Keratinocyte (primary cell): ENCODE measurements at regions not wholly inside any gene's neighbourhood (a gene's known extent, or its start where the extent isn't known, plus 50 kb on each side); places are given as distances from the start of the nearest gene placed in this dataset.

Experiments
- CTCF ChIP-seq, 3 experiments: IDR thresholded peaks in 1 of 3; conservative IDR thresholded peaks in 1 of 3; optimal IDR thresholded peaks in 1 of 3; 2 replicates in 2 of 3; 3 replicates in 1 of 3; pipeline versions ENCODE3 to v1.5.1; 2011; ENCODE audit warnings: low read length in 3 of 3, mild to moderate bottlenecking in 3 of 3, moderate library complexity in 2 of 3, control low read depth in 1 of 3, inconsistent platforms in 1 of 3; ENCODE audit not compliant: insufficient read depth in 2 of 3; ENCODE audit errors: extremely low read depth in 1 of 3
- EZH2 ChIP-seq: IDR thresholded peaks from one replicate; pipeline ENCODE4 v1.6.1; 2012; ENCODE audit warnings: inconsistent platforms, mild to moderate bottlenecking, low read length, moderate library complexity

DNA sequence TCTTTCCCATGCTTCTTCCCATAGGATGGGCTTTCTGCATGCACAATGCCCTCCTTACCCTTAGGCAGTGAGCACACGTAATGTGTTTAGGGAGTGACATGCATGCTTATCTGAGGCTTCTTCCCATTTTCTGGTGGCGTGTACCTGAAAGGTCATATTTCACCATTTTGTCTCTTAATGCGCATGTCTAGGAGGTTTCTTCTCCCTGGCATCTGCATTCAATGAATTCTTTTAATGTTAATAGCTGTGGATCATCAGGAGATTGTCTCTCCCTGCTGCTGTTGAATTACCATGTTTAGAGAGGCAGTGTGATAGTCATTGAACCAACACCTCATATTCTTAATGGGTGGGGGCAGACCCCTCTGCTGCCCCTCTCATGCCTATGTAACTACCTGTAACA lies 205.6 kb upstream of the SGO1 start:
- TF ChIP-seq CTCF (optimal IDR thresholded peaks at IDR 0.05 in 1 of 3, IDR thresholded peaks at IDR 0.05 in 1 of 3, conservative IDR thresholded peaks at IDR 0.05 in 1 of 3; ENCODE audit: extremely low read depth in 1 of 3, insufficient read depth in 2 of 3, low read length in 3 of 3) (no peak), EZH2 (no peak)
